K562 (cell line): ENCODE measurements at regions not wholly inside any gene's neighbourhood (a gene's known extent, or its start where the extent isn't known, plus 50 kb on each side); places are given as distances from the start of the nearest gene placed in this dataset.

Experiments
- MYNN ChIP-seq, 2 experiments: sonication (generic); formaldehyde crosslinking in 1 of 2; IDR thresholded peaks; 2 replicates each; pipeline versions ENCODE4 v1.5.0 to v1.6.1; 2016 to 2020; ENCODE audit warnings: antibody characterized with exemption in 1 of 2, missing genetic modification reagents in 1 of 2
- SIN3A ChIP-seq, 2 experiments: fragments of 150-350 bp in 1 of 2; IDR thresholded peaks; 2 replicates each; pipeline ENCODE4 v1.6.1; 2011 to 2016; ENCODE audit warnings: borderline replicate concordance in 2 of 2, low read depth in 2 of 2, low read length in 2 of 2, mild to moderate bottlenecking in 2 of 2, moderate library complexity in 2 of 2; ENCODE audit not compliant: control insufficient read depth in 1 of 2

DNA sequence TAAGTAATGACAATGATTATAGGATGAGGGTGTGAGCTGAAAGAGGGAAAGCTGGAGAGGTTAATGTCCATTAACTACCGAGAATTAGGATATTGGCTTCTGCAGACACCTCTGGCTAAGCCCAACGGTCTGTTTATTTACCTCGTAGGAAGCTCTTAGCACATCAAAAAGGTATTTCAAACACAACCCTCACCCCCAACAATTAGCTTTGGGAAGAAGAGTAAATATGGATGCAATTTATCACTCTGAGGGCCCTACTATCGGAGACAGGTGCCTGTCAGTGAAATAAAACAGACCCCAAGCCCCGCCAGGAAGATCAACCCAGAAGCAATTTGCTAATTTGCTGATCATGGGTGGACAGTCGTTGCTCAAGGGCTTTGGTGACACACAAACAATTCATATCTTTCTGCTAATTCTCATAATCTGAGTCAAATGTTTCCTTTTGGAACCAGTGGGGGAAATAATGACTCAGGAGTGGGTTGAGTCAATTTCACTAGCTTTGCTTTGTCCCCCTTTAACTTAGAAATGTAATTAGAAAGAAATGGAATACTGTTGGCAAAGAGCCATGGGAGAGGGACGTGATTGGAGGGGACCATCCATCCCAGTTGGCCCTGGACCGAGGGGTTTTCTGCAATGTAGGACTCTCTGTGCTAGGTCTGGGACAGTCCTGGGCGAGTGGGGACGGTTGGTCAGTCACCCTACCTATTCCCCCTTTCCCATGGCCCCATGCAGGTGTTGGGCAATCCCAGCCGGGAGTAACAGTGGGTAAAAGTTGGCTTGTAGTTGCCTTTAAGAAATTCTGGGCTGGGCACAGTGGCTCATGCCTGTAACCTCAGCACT lies 99.1 kb upstream of the MED13L start:
- no peak for TF ChIP-seq SIN3A (IDR thresholded peaks at IDR 0.05; ENCODE audit: borderline replicate concordance in 2 of 2, control insufficient read depth in 1 of 2, low read depth in 2 of 2, low read length in 2 of 2)
- TF ChIP-seq MYNN (IDR thresholded peaks at IDR 0.05): no peak
- TF ChIP-seq MYNN (CRISPR knock-in tag; IDR thresholded peaks at IDR 0.05): no peak
